Astrocyte of the cerebellum (primary cell): ENCODE measurements at regions not wholly inside any gene's neighbourhood (a gene's known extent, or its start where the extent isn't known, plus 50 kb on each side); places are given as distances from the start of the nearest gene placed in this dataset.

Source experiments
- DNase-seq: peaks from one replicate; pipeline ENCODE4 v3.0.0-alpha.2; 2011; ENCODE audit warnings: low read depth
- H3K4me3 ChIP-seq: 2 replicates; pipeline ENCODE4 v1.5.1; 2011; ENCODE audit warnings: mild to moderate bottlenecking, low read depth, low read length, moderate library complexity
- in situ Hi-C: cut with HindIII; loops from 2 replicates; pipeline ENCODE4 v1.10.0; 2017; ENCODE audit warnings: low sequenced_read_pairs
- TF ChIP-seq, protein P1 (sequence below): IDR thresholded peaks from 2 replicates; pipeline ENCODE4 v1.5.1; 2012; ENCODE audit warnings: low read length, low read depth, moderate library complexity, mild to moderate bottlenecking; ENCODE audit errors: missing control alignments

DNA sequence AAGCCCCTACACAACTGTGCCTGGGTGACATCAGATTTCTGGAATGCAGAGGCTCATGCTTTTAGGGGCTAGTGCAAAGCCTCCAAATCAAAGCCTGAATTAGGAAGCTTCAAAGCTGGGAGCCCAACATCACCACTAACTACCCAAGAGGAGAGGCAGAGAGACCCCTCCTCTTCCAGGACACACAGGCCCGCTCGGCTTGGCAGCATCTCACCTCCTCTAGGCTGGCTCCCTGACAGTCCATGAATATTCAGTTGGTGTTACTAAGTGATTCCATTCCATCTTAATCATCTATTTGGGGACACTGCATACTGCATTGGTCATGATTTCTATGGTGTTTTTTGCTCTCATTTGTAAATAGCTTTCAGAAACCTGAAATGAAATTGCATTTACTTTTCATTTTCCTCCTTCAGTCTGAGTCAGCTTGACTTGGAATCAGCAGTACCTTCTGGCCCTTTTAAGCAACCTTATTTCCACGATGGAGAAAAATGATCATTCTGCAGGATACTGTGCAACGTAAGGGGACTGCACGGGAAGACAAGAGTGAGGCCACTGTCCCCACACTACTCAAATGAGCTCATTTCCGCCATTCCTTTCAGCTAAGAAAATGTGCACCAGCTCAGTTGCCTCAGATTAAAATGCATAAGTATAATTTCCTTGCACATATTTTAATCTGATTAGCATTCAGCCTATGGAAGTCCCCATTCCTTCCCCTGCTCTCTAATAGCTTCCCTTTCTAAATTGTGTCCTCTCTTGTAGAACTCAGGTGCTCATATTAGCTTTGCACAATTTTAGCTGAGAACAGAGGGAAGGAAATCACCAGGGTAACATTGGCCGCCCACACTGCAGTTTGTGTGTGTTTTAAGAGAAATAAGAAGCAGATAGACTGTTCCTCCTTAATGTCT is 219.9 kb downstream of the RFC3 start:
- H3K4me3 ChIP-seq, result no peak overlapping the region
- in situ Hi-C loops, result no loop called here
- TF ChIP-seq, protein P1, sequence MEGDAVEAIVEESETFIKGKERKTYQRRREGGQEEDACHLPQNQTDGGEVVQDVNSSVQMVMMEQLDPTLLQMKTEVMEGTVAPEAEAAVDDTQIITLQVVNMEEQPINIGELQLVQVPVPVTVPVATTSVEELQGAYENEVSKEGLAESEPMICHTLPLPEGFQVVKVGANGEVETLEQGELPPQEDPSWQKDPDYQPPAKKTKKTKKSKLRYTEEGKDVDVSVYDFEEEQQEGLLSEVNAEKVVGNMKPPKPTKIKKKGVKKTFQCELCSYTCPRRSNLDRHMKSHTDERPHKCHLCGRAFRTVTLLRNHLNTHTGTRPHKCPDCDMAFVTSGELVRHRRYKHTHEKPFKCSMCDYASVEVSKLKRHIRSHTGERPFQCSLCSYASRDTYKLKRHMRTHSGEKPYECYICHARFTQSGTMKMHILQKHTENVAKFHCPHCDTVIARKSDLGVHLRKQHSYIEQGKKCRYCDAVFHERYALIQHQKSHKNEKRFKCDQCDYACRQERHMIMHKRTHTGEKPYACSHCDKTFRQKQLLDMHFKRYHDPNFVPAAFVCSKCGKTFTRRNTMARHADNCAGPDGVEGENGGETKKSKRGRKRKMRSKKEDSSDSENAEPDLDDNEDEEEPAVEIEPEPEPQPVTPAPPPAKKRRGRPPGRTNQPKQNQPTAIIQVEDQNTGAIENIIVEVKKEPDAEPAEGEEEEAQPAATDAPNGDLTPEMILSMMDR, result no peak
- DNase-seq, result no peak

DNA sequence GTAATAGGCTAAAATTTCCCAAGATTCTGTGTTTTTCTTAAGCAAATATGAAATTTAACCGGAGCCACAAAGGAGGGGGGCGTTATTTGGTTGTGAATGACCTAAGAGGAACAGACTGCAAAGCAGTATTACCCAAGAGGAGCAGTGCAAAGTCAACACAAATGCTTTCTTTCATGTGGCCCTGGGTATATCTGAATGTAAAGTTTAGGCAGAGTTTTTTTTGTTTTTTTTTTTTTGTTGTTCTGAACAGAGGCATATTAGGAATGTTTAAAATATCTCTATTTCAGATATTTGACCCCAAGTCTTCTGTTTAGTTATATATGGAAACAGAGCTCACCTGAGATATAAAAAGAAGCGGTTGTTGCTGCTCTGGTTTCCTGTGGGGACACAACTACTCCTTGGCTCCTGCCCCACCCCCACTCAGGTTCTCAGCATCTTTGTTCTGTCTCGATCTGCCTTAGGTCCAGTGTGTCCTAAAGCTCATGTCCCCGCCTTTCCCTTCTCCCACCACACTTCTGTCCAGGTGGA is 220.7 kb downstream of the RFC3 start:
- DNase-seq, result no peak
- TF ChIP-seq, protein P1, result no peak
- in situ Hi-C loops, result no loop called here
- no peak overlapping the region for H3K4me3 ChIP-seq

DNA sequence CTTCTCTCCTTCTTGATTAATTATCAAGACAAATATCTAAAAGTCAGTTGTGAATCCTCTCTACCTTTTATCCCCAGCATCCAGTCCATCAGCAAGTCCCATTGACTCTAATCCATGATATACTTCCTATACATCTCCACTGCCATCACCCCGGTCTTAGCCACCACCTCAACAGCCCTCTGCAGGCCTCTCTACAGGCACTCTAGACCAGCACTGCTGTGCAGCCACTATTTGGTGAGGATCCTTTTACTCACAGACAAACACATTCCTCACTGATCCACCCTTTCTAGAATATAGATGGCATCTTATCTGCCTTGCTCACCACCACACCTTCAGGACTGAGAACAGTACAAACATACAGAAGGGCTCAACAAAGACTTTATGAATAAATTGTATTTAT is 221.7 kb downstream of the RFC3 start:
- no peak overlapping the region for H3K4me3 ChIP-seq
- TF ChIP-seq, protein P1, result no peak
- no peak for DNase-seq
- in situ Hi-C loops, result no loop called here

DNA sequence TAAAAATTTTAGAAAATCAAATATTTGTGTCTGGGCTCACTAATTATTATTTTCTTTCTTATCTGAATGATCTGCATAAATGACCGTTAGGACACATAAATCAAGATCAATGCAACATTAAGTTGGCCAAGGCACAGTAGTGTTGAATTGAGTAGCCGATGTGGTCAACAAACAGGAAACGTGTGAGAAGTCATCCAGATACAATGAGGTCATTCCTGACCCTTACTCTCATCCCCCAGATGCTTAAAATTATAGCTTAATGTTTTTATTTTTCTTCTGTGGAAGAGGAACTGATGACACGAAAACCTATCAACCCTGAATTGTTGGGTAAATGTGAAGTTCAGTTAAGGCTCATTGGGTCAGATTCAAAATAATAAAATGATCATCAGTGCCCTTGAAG is 222.9 kb downstream of the RFC3 start:
- TF ChIP-seq, protein P1, result no peak
- in situ Hi-C loops, result no loop called here
- no peak for DNase-seq
- no peak overlapping the region for H3K4me3 ChIP-seq

DNA sequence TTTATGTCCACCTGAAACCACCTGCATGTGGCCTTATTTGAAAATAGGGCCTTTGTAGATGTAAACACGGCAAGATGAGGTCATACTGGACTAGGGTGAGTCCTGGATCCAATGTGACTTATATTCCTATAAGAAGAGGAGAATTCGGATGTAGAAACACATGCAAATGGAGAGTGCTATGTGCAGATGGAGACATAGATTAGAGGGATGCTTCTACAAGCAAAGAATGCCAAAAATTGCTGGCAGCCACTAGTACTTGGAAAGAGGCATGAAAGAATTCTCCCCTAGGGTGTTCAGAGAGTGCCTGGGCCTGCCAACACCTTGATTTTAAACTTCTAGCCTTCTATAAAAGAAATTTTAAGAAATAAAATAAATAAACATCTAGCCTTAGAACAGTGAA is 226.1 kb downstream of the RFC3 start:
- DNase-seq, result peak; percentile 42
- H3K4me3 ChIP-seq, result no peak overlapping the region
- in situ Hi-C loops, result no loop called here
- TF ChIP-seq, protein P1, result no peak

DNA sequence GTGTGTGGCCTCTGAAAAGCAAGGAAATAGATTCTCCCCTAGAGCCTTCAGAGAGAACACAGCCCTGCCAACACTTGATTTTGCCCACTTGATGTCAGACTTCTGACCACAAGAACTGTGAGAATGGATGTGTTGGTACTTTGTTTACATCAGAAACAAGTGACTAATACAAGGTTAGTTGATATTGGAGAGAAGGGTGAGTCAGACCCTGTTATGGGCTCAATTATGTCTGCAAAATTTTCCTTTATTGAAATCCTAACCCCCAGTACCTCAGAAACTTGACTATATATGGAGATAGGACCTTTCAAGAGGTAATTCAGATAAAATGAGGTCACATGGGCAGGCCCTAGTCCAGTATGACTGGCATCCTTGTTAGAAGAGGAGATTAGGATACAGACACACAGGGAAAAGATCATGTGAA is 226.7 kb downstream of the RFC3 start:
- in situ Hi-C loops, result no loop called here
- H3K4me3 ChIP-seq, result no peak overlapping the region
- DNase-seq, result peak; percentile 49
- TF ChIP-seq, protein P1, result no peak
